ENCODE measurements at regions not wholly inside any gene's neighbourhood (a gene's known extent, or its start where the extent isn't known, plus 50 kb on each side); places are given as distances from the start of the nearest gene placed in this dataset.

DNA sequence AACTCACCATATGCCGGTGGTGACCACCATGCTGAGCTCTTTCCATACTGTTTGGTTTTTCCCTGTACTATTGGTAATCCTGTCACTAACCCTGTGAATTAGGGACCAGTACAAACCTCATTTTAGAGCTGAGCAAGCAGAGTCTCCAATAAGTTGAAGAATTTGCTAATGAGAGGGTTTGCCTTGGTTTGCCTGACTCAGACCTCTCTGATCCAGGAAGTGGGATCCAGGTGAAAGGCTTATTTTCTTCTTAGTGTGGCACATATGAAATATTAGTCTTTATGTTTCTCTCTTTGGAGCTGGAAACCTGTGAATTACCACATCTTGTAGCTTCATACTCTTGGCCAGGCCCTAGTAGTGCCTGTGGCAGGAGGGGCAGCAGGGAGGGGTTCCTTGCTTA lies 114.1 kb upstream of the IGFBP3 start:
- ChIA-PET CTCF (no interaction called here), POLR2A (ENCODE audit: low non-redundant PET) (no interaction called here)
- DNase-seq (ENCODE audit: low spot score) = no peak
- TF ChIP-seq, protein P1, sequence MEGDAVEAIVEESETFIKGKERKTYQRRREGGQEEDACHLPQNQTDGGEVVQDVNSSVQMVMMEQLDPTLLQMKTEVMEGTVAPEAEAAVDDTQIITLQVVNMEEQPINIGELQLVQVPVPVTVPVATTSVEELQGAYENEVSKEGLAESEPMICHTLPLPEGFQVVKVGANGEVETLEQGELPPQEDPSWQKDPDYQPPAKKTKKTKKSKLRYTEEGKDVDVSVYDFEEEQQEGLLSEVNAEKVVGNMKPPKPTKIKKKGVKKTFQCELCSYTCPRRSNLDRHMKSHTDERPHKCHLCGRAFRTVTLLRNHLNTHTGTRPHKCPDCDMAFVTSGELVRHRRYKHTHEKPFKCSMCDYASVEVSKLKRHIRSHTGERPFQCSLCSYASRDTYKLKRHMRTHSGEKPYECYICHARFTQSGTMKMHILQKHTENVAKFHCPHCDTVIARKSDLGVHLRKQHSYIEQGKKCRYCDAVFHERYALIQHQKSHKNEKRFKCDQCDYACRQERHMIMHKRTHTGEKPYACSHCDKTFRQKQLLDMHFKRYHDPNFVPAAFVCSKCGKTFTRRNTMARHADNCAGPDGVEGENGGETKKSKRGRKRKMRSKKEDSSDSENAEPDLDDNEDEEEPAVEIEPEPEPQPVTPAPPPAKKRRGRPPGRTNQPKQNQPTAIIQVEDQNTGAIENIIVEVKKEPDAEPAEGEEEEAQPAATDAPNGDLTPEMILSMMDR (conservative IDR thresholded peaks at IDR 0.05; ENCODE audit: low read depth) = no peak
- H3K27ac ChIP-seq = no peak overlapping the region

DNA sequence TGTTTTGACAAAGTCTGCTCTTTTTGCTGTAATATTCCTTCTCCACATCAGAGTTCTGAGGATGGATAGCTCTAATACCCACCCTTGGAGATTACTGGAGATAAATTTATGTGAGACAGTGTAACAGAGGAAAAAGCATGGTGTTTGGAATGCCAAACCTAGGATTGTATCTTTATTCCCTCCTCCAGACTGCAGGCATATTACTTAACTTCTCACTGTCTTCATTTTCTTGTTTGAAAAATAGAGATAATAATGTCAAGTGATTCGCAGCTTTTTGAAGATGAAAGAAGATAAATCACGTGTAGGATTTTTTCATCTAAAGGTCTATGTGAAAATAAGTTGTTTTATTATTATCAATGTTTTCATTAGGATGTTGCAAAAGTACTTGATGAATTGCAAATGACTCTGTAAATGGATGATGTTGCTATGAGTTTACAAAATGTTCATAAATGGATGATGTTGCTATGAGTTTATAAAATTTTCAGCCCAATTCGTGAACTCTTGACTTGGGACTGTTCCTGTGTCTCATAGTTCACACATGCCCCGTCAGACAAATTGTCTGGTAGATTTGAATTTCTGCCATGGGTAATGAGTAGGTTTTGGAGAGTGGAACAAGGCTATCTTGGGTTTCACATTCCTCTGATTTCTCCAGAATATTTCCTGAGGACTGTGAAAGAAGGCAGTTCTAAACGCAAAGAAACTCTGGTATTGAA lies 113.1 kb upstream of the IGFBP3 start:
- H3K27ac ChIP-seq = no peak overlapping the region
- POLR2A ChIA-PET (ENCODE audit: low non-redundant PET) = no interaction called here
- no peak for DNase-seq (ENCODE audit: low spot score)
- CTCF ChIA-PET = interaction anchor here (0.6 kb wide), 1 partner anchor 213 kb away, joined by 3 read pairs; no protein-coding TSS in a partner anchor
- TF ChIP-seq, protein P1 (conservative IDR thresholded peaks at IDR 0.05; ENCODE audit: low read depth) = no peak

DNA sequence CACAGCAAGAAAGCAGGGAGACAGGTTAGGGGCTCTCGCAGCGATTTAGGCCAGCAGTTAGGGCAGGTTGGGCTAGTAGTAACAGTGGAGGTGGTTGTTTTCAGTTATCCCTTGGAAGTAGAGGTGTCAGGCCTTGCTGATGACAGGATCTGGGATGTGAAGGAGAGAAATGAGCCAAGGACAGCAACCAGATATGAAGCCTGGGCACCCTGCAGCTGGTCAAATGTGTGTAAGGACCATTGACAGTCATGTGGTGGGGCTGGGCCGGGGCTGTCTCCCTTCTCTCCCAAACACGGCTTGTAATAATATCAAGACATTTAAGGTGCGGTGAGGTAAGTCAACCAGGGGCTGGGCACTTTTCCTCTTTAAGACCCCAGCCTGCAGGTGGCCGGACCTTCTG lies 112.5 kb upstream of the IGFBP3 start:
- ChIA-PET CTCF (interaction anchor here (0.6 kb wide), 1 partner anchor 214 kb away, joined by 3 read pairs; no protein-coding TSS in a partner anchor), POLR2A (ENCODE audit: low non-redundant PET) (no interaction called here)
- TF ChIP-seq, protein P1 (conservative IDR thresholded peaks at IDR 0.05; ENCODE audit: low read depth) = no peak
- no peak for DNase-seq (ENCODE audit: low spot score)
- H3K27ac ChIP-seq = no peak overlapping the region

DNA sequence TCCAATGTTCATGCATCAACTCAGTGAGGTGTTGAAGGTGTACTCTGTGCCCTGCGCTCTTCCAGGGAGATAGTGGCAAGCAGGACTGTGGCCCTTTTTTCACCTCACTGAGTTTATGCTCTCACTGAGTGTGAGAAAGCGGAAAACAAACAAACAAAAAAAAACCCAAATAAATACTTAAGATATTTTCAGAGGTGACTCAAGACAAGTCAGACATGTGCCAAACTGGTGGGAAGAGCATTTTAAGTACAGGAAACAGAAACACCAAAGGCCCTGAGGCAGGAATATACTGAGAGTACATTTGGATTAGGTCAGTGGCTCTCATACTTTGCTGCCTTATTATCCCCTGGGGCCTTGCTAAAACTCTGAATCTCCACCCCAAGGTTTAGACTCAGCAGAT lies 111.9 kb upstream of the IGFBP3 start:
- ChIA-PET CTCF (no interaction called here), POLR2A (ENCODE audit: low non-redundant PET) (no interaction called here)
- TF ChIP-seq, protein P1 (conservative IDR thresholded peaks at IDR 0.05; ENCODE audit: low read depth) = no peak
- no peak overlapping the region for H3K27ac ChIP-seq
- peak; percentile 36 for DNase-seq (ENCODE audit: low spot score)

DNA sequence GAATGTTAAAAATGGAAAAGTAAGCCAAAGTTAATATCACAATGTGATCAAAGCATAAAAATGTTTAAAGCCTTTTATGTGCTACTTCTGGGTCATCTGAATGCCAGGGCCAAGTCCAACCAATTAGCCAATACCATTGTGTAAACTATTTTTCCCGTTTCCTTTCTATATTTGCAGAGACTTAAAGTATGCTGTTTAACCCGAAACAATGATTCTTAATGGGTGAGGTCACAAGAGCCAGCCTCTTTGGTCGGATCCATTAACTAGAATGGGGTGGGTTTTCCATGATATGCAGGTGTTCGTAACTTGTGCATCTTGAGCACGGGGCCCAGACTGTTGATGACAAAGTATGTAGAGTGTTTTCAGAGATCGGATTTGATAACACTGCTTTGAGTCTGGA lies 111.3 kb upstream of the IGFBP3 start:
- TF ChIP-seq, protein P1 (conservative IDR thresholded peaks at IDR 0.05; ENCODE audit: low read depth) = no peak
- ChIA-PET POLR2A (ENCODE audit: low non-redundant PET) (no interaction called here), CTCF (no interaction called here)
- H3K27ac ChIP-seq = no peak overlapping the region
- no peak for DNase-seq (ENCODE audit: low spot score)

DNA sequence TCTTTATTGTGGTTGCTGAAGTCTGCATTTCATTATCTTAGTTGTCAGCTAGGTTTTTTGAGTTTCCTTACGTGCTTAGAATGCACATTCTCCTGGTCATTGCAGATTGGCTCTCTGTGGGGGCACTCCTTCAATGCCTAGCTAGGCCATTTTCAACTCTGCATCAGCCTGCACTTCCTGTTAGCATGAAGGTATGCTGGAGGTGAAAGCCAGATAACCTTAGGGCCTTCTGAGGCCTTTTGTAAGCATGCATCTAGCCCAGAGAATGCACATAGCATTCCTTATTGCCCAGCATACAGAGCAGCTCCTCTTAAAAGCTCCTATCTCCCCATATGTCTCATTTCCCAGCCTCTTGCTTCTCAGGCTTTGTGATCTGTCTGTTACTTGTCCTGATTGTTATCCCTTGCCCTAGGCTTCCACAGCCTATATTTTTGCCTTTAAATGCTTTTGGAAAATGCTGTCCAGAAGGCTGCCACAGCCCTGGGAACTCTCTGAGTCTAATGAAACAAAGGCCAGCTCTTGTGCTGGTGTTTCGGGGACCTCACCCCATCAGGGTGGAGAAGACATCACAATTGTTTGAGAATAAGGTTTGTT lies 108.1 kb upstream of the IGFBP3 start:
- CTCF ChIA-PET = no interaction called here
- no peak for DNase-seq (ENCODE audit: low spot score)

More for the DNA sequence above, 108.1 kb upstream of the IGFBP3 start:
- no peak overlapping the region for H3K27ac ChIP-seq
- TF ChIP-seq, protein P1 (conservative IDR thresholded peaks at IDR 0.05; ENCODE audit: low read depth) = no peak
- POLR2A ChIA-PET (ENCODE audit: low non-redundant PET) = no interaction called here

All from RWPE1 (cell line).